ENCODE measurements at regions not wholly inside any gene's neighbourhood (a gene's known extent, or its start where the extent isn't known, plus 50 kb on each side); places are given as distances from the start of the nearest gene placed in this dataset.

- Histone ChIP-seq H3K79me1 (ENCODE audit: insufficient read depth, low read depth, low read length, poor library complexity, severe bottlenecking) (no peaks in the 10 kb centered on the region), H2BK5ac (ENCODE audit: insufficient read length, low read length) (no peak overlapping the region), H3K56ac (ENCODE audit: insufficient read length, low read depth, low read length) (no peak overlapping the region), H3K4me1 (ENCODE audit: insufficient read depth, low read length) (peaks cover 2% of the 10 kb centered on the region; the same call in 1 of the 2 replicates), H3K23ac (ENCODE audit: insufficient read length, low read depth, low read length) (no peak overlapping the region), H2BK15ac (ENCODE audit: low read depth, low read length) (no peak overlapping the region), H3K23me2 (ENCODE audit: insufficient read length, low read depth, low read length, poor library complexity, severe bottlenecking) (no peaks in the 10 kb centered on the region), H3K14ac (ENCODE audit: insufficient read depth, low read length) (no peak overlapping the region), H3K4ac (ENCODE audit: low read depth, low read length) (no peak overlapping the region), H3K18ac (ENCODE audit: insufficient read length, low read depth, low read length) (no peak overlapping the region), H3K79me2 (ENCODE audit: insufficient read depth, low read length) (no peaks in the 10 kb centered on the region), H3K27ac (ENCODE audit: insufficient read length, low read depth, low read length) (no peak overlapping the region), H2BK20ac (ENCODE audit: low read depth, low read length, poor library complexity, severe bottlenecking) (no peak overlapping the region), H3K27me3 (ENCODE audit: insufficient read depth, low read length) (no peaks in the 10 kb centered on the region), H4K5ac (ENCODE audit: insufficient read length, low read depth, low read length) (no peak overlapping the region), H4K20me1 (ENCODE audit: control insufficient read depth, insufficient read depth, insufficient read length) (no peaks in the 10 kb centered on the region), H4K8ac (replicated peaks; ENCODE audit: insufficient read length, low read depth, low read length) (no peak overlapping the region), H2AK5ac (ENCODE audit: insufficient read length, low read length) (no peak overlapping the region), H3K9me3 (ENCODE audit: control insufficient read depth, low read depth, low read length) (no peaks in the 10 kb centered on the region), H3K4me2 (ENCODE audit: insufficient read depth, insufficient read length, low read length) (no peak overlapping the region), H2BK12ac (ENCODE audit: insufficient read length, low read depth, low read length) (no peak overlapping the region), H2BK120ac (ENCODE audit: low read depth, low read length, poor library complexity, severe bottlenecking) (no peak overlapping the region), H2AFZ (ENCODE audit: low read length) (no peak overlapping the region), H3T11ph (ENCODE audit: low read length) (no peak overlapping the region), H4K91ac (ENCODE audit: insufficient read length, low read depth, low read length) (no peak overlapping the region), H3K9ac (ENCODE audit: extremely low read depth, insufficient read length, low read length) (no peak overlapping the region)
- peaks cover 37 to 41% of the 10 kb centered on the region in 2 experiments for H3K4me1 Mint-ChIP-seq
- DNase-seq: no peak
- H3K27ac Mint-ChIP-seq: no peak overlapping the region
- 100% methylated on average over 1 of the region's 6 CpGs for WGBS (ENCODE audit: extremely low coverage, insufficient read length, low lambda C conversion rate)
- H3K9me3 Mint-ChIP-seq: no peaks in the 10 kb centered on the region; a peak in 1 of 5 replicates
- H3K36me3 Mint-ChIP-seq (ENCODE audit: insufficient read depth in 1 of 3, low read depth in 3 of 3): no peaks in the 10 kb centered on the region
- peaks cover 1% of the 10 kb centered on the region; the same call in 1 of the 2 replicates for H3K27me3 Mint-ChIP-seq (ENCODE audit: low read depth)
- no peak overlapping the region for H3K4me3 Mint-ChIP-seq
- TF ChIP-seq, protein P1, sequence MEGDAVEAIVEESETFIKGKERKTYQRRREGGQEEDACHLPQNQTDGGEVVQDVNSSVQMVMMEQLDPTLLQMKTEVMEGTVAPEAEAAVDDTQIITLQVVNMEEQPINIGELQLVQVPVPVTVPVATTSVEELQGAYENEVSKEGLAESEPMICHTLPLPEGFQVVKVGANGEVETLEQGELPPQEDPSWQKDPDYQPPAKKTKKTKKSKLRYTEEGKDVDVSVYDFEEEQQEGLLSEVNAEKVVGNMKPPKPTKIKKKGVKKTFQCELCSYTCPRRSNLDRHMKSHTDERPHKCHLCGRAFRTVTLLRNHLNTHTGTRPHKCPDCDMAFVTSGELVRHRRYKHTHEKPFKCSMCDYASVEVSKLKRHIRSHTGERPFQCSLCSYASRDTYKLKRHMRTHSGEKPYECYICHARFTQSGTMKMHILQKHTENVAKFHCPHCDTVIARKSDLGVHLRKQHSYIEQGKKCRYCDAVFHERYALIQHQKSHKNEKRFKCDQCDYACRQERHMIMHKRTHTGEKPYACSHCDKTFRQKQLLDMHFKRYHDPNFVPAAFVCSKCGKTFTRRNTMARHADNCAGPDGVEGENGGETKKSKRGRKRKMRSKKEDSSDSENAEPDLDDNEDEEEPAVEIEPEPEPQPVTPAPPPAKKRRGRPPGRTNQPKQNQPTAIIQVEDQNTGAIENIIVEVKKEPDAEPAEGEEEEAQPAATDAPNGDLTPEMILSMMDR (conservative IDR thresholded peaks at IDR 0.05): no peak
Measured at GRCh38 chr9:16248822-16249221, 621.6 kb downstream of the BNC2 start.
